ENCODE measurements at regions not wholly inside any gene's neighbourhood (a gene's known extent, or its start where the extent isn't known, plus 50 kb on each side); places are given as distances from the start of the nearest gene placed in this dataset.

GRCh38 chr2:199160081-199160480 lies 297.7 kb downstream of the SATB2 start:
- TF ChIP-seq CTCF (IDR thresholded peaks at IDR 0.05 in 4 of 5, conservative IDR thresholded peaks at IDR 0.05 in 1 of 5) (no peak), POLR2A (IDR thresholded peaks at IDR 0.05) (no peak)

All from gastrocnemius medialis (tissue), 4 donors.